IMR-90 (cell line): ENCODE measurements at regions not wholly inside any gene's neighbourhood (a gene's known extent, or its start where the extent isn't known, plus 50 kb on each side); places are given as distances from the start of the nearest gene placed in this dataset.

Source experiments
- ATAC-seq: fragments of 200-7000 bp; cut with Tn5 transposase; 2 replicates; pipeline ENCODE4 v1.9.1; 2020; ENCODE audit warnings: low read depth, mild to moderate bottlenecking, moderate library complexity
- BruUV-seq: library from RNA; stranded (reverse); fragments of 400-500 nt; replicated peaks from 2 replicates; lab custom pipeline; 2021; lab: Mats Ljungman, UMichigan
- CTCF ChIA-PET: fragments of 300-600 bp; formaldehyde crosslinking; extraction: SDS; loops from one replicate; lab custom pipeline; 2021; ENCODE audit warnings: antibody characterized with exemption; lab: Yijun Ruan, JAX
- POLR2A ChIA-PET: fragments of 300-600 bp; sonication (Branson Sonifier 250); formaldehyde crosslinking; loops from one replicate; lab custom pipeline; 2022; ENCODE audit warnings: antibody characterized with exemption; ENCODE audit not compliant: unreplicated experiment; lab: Charles Lee
- DNase-seq: peaks from one replicate; pipeline ENCODE4 v3.0.0; 2013
- H2AFZ ChIP-seq: replicated peaks from 2 replicates; pipeline ENCODE3; 2013; ENCODE audit warnings: low read length, mild to moderate bottlenecking; ENCODE audit not compliant: poor library complexity
- H2AK5ac ChIP-seq: 2 replicates; pipeline ENCODE4 v1.6.1; 2013; ENCODE audit warnings: low read depth, low read length, inconsistent platforms
- H2AK9ac ChIP-seq: replicated peaks from 2 replicates; pipeline ENCODE3; 2013; ENCODE audit warnings: mild to moderate bottlenecking, low read depth, low read length, moderate library complexity; ENCODE audit not compliant: poor library complexity
- H2BK120ac ChIP-seq: 2 replicates; pipeline ENCODE4 v1.6.1; 2013; ENCODE audit warnings: low read depth, low read length, inconsistent platforms
- H2BK15ac ChIP-seq: 3 replicates; pipeline ENCODE4 v1.6.1; 2013; ENCODE audit warnings: low read depth, low read length, inconsistent platforms
- H2BK20ac ChIP-seq: 2 replicates; pipeline ENCODE4 v1.6.1; 2013; ENCODE audit warnings: low read depth, mild to moderate bottlenecking, inconsistent platforms, low read length, moderate library complexity
- H2BK5ac ChIP-seq: 2 replicates; pipeline ENCODE4 v1.6.1; 2013; ENCODE audit warnings: mild to moderate bottlenecking, low read depth, low read length, inconsistent platforms; ENCODE audit not compliant: poor library complexity, severe bottlenecking
- H3K14ac ChIP-seq: replicated peaks from 2 replicates; pipeline ENCODE4 v1.6.1; 2013; ENCODE audit warnings: low read depth, low read length, inconsistent platforms
- H3K18ac ChIP-seq: 2 replicates; pipeline ENCODE4 v1.6.1; 2013; ENCODE audit warnings: low read depth, low read length, control low read depth
- H3K23ac ChIP-seq: 2 replicates; pipeline ENCODE4 v1.6.1; 2013; ENCODE audit warnings: low read depth, low read length, inconsistent platforms
- H3K27ac ChIP-seq: 2 replicates; pipeline ENCODE4 v1.5.1; 2013; ENCODE audit warnings: mild to moderate bottlenecking, control low read depth, low read length; ENCODE audit not compliant: insufficient read depth
- H3K27me3 ChIP-seq: 2 replicates; pipeline ENCODE4 v1.6.1; 2013; ENCODE audit warnings: low read length; ENCODE audit not compliant: control insufficient read depth, insufficient read depth
- H3K36me3 ChIP-seq: 2 replicates; pipeline ENCODE4 v1.6.1; 2013; ENCODE audit warnings: low read length, mixed read lengths; ENCODE audit not compliant: control insufficient read depth, insufficient read depth
- H3K4ac ChIP-seq: 2 replicates; pipeline ENCODE4 v1.6.1; 2013; ENCODE audit warnings: low read depth, low read length, inconsistent platforms
- H3K4me1 ChIP-seq: 2 replicates; pipeline ENCODE4 v1.6.1; 2013; ENCODE audit warnings: low read length, mixed read lengths; ENCODE audit not compliant: control insufficient read depth, insufficient read depth
- H3K4me2 ChIP-seq: 2 replicates; pipeline ENCODE4 v1.6.1; 2013; ENCODE audit warnings: low read depth, mild to moderate bottlenecking, control low read depth, low read length, moderate library complexity
- H3K4me3 ChIP-seq: 2 replicates; pipeline ENCODE4 v1.5.1; 2013; ENCODE audit warnings: low read depth, mild to moderate bottlenecking, control low read depth, low read length, moderate library complexity; ENCODE audit not compliant: insufficient read depth
- H3K56ac ChIP-seq: 2 replicates; pipeline ENCODE4 v1.6.1; 2013; ENCODE audit warnings: low read length, inconsistent platforms; ENCODE audit not compliant: insufficient read depth; ENCODE audit errors: extremely low read depth
- H3K79me1 ChIP-seq, 2 experiments: 2 replicates each; pipeline ENCODE4 v1.6.1; 2013; ENCODE audit warnings: low read length in 2 of 2, inconsistent platforms in 1 of 2, low read depth in 1 of 2
- H3K9ac ChIP-seq: 2 replicates; pipeline ENCODE4 v1.6.1; 2013; ENCODE audit warnings: low read depth, low read length, control low read depth
- H3K9me1 ChIP-seq: 2 replicates; pipeline ENCODE4 v1.6.1; 2013; ENCODE audit warnings: low read length, inconsistent platforms; ENCODE audit not compliant: insufficient read depth
- H3K9me3 ChIP-seq: 2 replicates; pipeline ENCODE4 v1.6.1; 2013; ENCODE audit warnings: low read length; ENCODE audit not compliant: control insufficient read depth, insufficient read depth
- H4K20me1 ChIP-seq: 2 replicates; pipeline ENCODE4 v1.6.1; 2013; ENCODE audit warnings: low read length, inconsistent platforms; ENCODE audit not compliant: insufficient read depth
- H4K5ac ChIP-seq: 2 replicates; pipeline ENCODE4 v1.6.1; 2013; ENCODE audit warnings: mild to moderate bottlenecking, low read depth, low read length, control low read depth
- H4K8ac ChIP-seq, 2 experiments: 2 replicates each; pipeline ENCODE4 v1.6.1; 2013; ENCODE audit warnings: low read depth in 2 of 2, low read length in 2 of 2, control low read depth in 1 of 2, inconsistent platforms in 1 of 2
- H4K91ac ChIP-seq: 2 replicates; pipeline ENCODE4 v1.6.1; 2013; ENCODE audit warnings: low read depth, low read length, inconsistent platforms; ENCODE audit not compliant: insufficient read depth
- CHD1 ChIP-seq: IDR thresholded peaks from 2 replicates; pipeline ENCODE4 v1.6.1; 2012; ENCODE audit warnings: low read depth, low read length, improper control_type of control experiment
- RAD21 ChIP-seq: IDR thresholded peaks from 2 replicates; pipeline ENCODE4 v1.6.1; 2012; ENCODE audit warnings: low read length, improper control_type of control experiment
- RCOR1 ChIP-seq: IDR thresholded peaks from 2 replicates; pipeline ENCODE4 v1.6.1; 2012; ENCODE audit warnings: mild to moderate bottlenecking, low read length, improper control_type of control experiment; ENCODE audit not compliant: insufficient replicate concordance
- SMC3 ChIP-seq: fragments of 150-350 bp; IDR thresholded peaks from 2 replicates; pipeline ENCODE4 v1.6.1; 2016; ENCODE audit warnings: low read depth, mild to moderate bottlenecking, antibody characterized with exemption, low read length, moderate library complexity
- USF2 ChIP-seq: fragments of 150-350 bp; IDR thresholded peaks from 2 replicates; pipeline ENCODE4 v1.6.1; 2017; ENCODE audit warnings: mild to moderate bottlenecking, antibody characterized with exemption, low read length, low read depth
- WGBS, 2 experiments: methylation state at CpG; one replicate each; pipeline versions ENCODE4 v1.1.5 to v1.1.7; 2013; ENCODE audit warnings: missing lambda C conversion rate in 2 of 2; ENCODE audit not compliant: insufficient read length in 1 of 2; ENCODE audit errors: extremely low coverage in 2 of 2; 5-methylcytosine and 5-hydroxymethylcytosine counted together
- dilution Hi-C: fragments of 300-500 bp; cut with HindIII; formaldehyde crosslinking; loops from one replicate; pipeline ENCODE4 v1.14.3; 2018; ENCODE audit warnings: low sequenced_read_pairs; ENCODE audit not compliant: unreplicated experiment
- in situ Hi-C: fragments of 300-500 bp; cut with MboI; formaldehyde crosslinking; loops from 3 replicates; pipeline ENCODE4 v1.14.3; 2019; ENCODE audit warnings: low sequenced_read_pairs, inconsistent platforms, mixed read lengths
- intact Hi-C: fragments of 100-400 bp; cut with micrococcal nuclease; formaldehyde crosslinking; loops from 2 replicates; pipeline ENCODE4 v1.10.0; 2022

DNA sequence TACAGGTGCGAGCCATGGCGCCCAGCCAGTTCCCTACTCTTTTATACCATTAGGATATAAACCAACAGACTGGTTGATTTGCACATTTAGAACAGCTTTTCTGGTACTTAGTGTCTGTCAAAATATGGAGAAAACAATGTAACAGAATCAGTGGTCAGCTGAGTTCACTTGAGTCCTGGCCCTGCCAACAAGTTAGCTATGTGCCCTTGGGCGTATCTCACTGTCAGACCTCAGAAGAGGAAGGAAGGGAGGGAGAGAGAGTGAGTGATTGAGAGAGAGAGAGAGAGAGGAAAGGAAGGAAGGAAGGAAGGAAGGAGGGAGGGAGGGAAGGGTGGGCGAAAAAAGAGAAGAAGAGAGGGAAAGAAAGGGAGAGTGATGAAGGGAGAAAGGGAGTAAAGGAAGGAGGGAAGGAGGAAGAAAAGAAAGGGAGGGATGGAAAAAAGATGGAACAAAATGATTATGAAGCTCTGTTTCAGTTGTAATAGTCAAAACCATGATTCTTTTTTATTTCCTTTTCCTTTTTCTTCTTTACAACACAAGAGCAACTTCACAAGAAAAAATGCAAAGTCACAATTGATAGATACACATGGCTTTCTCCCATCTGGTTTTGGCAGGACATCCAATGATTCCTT is 55.7 kb upstream of the PDGFRA start:
- ATAC-seq, result no peak
- no peak overlapping the region for H3K56ac ChIP-seq
- TF ChIP-seq RAD21 (no peak), CHD1 (no peak), RCOR1 (no peak), USF2 (no peak), SMC3 (no peak)
- ChIA-PET CTCF (interaction anchor here (0.6 kb wide), 1 partner anchor 178 kb away, joined by 3 read pairs; no protein-coding TSS in a partner anchor), POLR2A (no interaction called here)
- H2AK9ac ChIP-seq, result no peak overlapping the region
- no peak overlapping the region for H3K23ac ChIP-seq
- no peaks in the 10 kb centered on the region for H3K9me3 ChIP-seq
- H2BK20ac ChIP-seq, result no peak overlapping the region
- H3K9me1 ChIP-seq, result no peaks in the 10 kb centered on the region
- H3K18ac ChIP-seq, result no peak overlapping the region
- no peaks in the 10 kb centered on the region for H3K36me3 ChIP-seq
- intact Hi-C loops (no loop called here), in situ Hi-C loops (no loop called here), dilution Hi-C loops (no loop called here)
- H4K91ac ChIP-seq, result no peak overlapping the region
- no peak overlapping the region for H3K27ac ChIP-seq
- no peak overlapping the region for H3K14ac ChIP-seq
- no peak overlapping the region for H2BK15ac ChIP-seq
- H2AK5ac ChIP-seq, result no peak overlapping the region
- DNase-seq, result no peak
- no TSS peak for BruUV-seq
- H4K20me1 ChIP-seq, result no peaks in the 10 kb centered on the region
- no peak overlapping the region for H4K5ac ChIP-seq
- no peak overlapping the region for H2AFZ ChIP-seq
- peak overlapping the region; percentile 29; the same call in 1 of the 2 replicates for H3K4ac ChIP-seq
- no peaks in the 10 kb centered on the region; the same call in 1 of the 2 replicates for H3K4me1 ChIP-seq
- H2BK5ac ChIP-seq, result no peak overlapping the region
- no peak overlapping the region for H3K4me2 ChIP-seq
- H4K8ac ChIP-seq, result no peak overlapping the region
- H3K79me1 ChIP-seq, result no peaks in the 10 kb centered on the region
- H3K27me3 ChIP-seq, result no peaks in the 10 kb centered on the region
- no peak overlapping the region for H3K4me3 ChIP-seq
- no peak overlapping the region for H3K9ac ChIP-seq
- 87 to 100% methylated on average over 1 to 2 of the region's 4 CpGs for WGBS, 2 experiments
- no peak overlapping the region for H2BK120ac ChIP-seq
